ENCODE measurements at regions not wholly inside any gene's neighbourhood (a gene's known extent, or its start where the extent isn't known, plus 50 kb on each side); places are given as distances from the start of the nearest gene placed in this dataset.

DNA sequence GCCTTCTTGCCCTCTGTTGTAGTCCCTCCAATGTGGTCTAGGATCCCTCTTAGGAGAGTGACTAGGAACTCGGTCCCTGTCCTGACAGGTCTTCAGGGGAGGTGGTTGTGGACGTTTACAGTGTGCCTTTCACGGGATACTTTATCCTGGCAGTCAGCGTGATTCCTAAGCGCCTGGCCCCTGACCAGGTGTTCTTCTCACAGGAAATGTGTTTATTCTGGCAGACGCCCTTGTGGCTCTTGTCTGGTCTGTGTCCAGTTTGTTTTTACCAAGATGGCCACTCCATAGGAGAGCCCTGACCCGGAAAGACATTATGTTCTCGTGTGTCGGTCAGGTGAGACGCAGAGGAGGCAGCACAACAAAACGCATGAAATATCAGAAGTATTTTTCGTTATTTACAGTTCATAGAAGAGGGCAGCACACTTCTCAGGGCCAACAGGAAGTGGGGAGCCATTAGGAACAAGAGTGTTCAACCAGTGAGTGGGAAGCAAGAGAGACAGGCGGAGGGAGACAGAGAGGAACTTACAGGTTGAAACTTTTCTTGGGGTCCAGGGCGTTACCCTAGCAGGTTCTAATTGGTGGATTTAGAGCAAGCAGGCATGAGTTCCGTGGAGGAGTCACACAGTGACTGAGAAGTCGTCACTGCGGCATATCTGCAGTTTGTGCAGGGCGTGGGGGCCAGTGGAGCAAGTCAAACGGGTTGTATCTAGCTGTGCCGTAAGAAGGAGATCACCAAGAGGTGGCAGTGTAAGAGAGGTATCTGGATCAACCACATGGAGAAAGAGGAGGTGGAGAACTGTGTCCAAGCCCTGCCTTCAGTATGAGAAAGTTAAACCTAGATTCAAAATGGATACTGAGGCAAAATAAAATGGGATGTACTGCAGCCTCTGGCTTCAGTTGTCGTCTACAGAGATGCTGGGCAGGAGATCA, 412.9 kb downstream of the ZSWIM6 start:
- DNase-seq, result no peak

DNA sequence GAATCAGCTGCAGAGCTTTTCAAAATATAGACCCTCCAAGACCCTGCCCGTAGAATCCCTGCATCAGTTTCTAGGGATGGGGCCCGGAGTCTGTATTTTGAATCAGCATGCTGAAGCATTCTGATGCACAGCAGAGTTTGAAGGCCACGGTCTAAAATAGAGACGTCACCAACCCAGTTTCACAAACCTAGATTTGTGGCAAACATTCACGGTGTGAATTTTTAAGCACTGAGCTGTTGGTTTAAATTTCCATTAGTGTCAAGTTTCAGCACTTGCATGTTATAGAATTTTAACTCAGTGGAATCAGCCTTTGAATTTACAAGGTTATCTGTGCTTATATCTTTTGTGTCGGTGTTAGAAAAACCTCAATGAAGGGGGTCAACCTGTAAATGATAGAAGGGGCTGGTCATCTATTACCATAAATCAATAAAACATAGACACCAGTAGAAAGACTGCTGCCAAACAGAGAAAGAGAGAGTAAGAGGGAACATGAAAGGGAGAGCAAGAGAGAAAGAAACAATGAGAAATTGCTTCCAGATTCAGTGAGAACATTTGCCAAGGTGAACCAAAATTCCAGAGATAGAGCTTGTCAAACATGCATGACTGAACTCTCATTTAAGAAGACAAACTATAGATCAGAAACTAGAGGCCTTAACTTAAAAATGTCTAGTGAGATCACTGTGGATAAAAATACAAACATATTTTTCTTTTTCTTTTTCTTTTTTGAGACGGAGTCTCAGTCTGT, 414.9 kb downstream of the ZSWIM6 start:
- no peak for DNase-seq

DNA sequence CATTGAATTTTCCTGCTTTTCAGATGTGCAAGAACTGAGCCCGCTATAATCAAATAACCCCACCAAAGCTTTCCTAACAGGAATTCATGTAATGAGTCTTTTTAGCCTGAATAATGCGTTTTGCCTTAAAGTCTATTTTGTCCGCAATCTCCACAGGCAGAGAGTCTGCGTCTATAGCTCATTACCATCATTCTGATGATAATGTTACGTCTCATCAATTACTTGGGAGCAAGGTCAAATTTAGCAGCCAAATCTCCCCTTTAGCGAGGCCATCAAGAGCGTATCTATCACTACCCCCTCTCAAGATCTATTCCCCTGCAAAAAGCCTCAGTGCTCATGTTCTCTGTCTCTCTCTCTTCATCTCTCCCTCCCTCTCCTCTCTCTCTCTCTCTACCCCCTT, 416.1 kb downstream of the ZSWIM6 start:
- no peak for DNase-seq

DNA sequence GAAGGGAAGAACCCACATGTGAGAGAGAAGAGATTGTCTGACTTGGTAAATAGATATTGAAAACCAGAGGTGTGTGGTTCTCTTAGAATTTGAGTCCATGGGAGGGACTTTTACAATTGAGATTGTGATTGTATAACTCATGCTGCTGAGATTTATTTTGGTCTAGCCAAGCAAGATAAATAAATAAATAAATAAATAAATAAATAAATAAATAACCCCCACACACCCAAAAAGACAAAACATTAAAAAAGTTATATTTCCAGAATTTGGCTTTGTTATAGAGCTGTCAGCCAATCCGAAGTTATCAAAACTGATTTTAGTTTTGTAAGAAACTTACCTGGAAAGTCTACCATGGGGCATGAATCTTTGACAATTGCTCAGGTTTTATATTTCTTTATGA, 416.6 kb downstream of the ZSWIM6 start:
- DNase-seq, result no peak

DNA sequence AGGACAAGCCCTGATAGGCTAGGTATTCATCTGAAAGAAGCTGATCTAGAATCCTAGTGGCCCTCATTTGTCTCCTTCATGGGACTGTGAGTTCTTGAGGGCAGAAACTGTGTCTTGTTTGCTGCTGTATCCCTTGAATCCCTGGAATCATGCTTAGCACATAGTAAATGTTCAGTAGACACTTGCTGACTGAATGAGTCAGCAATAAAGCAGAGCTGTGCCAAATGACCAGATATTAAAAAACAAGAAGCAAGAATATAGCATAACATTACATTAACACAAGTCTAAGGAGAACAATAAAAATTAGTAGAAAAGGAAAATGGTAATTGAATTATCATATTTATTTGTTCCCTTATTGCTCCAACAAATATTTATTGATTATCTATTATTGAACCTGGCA, 420.5 kb downstream of the ZSWIM6 start:
- no peak for DNase-seq

DNA sequence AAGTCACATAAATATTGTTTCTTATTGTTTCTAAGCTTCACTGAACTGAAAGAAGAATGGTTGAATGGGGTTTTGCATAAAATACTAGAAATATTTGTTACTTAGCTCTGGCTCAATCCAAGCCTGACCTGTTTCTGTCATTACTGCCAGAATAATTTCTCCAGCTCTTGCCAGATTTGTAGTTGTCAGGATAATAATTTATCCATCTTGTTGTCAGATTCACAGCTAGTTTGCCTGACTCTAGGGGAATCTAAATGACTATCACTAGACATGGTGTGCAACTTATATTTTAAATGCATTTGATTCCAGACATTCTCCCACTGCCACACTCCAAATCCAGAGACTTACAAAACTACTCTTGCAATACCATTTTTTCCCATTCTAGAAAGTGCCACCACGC, 422.7 kb downstream of the ZSWIM6 start:
- no peak for DNase-seq

DNA sequence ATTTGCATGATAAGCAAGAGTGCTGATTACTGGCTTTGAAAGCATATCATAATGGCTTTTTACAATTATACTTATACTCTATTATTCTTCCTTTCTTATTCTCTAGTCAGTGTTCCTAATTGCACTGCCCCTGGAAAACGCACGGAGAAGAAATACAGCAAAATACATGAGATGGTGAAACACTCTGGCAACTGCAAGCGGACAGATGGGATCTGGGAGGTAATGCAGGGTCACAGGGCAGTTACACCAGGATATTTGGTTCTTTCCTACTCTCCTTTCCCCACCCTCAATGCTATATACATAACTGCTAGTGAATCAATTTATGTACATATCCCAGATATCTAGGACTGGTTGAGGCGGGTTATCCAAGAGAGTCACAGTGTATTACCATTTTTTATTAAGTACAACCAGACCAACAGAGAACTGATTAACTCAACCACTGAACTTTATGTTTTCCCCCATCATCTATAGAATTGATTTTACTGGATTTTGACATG, 423.7 kb downstream of the ZSWIM6 start:
- no peak for DNase-seq

DNA sequence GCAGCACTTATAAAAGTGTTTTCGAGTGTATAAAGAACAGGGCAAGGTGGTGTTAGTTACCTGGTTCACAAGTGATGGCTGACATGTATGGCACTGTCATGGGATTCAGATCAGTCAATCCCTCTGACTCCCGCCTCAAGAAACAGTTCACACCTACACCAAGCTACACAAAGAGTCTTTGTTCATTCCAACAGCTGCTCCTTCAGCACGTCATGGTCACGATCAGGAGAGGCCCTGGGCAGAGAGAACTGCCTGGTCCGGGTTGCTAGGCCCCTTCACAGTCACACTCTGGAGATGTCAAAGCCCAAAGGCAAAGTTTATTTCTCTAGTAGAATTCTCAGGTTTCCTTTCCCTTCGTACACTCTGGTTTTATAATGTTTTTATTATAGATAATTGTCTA, 426.7 kb downstream of the ZSWIM6 start:
- DNase-seq, result no peak

DNA sequence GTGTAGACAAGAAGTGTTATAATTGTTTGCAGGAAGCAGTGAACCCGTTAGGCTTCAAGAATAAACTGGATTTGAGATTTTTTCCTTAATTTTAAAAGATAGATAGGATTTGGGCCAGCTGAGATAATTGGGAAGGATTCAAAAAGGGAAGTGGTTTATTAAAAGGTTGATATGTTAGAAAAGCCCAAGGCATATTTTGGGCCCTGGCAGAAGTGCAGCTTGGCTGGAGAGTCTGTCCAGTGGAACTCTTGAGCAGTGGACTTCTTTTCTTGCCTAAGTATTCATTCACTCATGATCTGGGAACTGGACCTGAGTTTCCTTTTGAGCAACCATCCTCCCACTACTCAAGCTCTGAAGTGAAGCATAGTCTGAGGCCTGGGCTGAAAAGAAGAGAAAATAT, 433.4 kb downstream of the ZSWIM6 start:
- DNase-seq, result no peak

DNA sequence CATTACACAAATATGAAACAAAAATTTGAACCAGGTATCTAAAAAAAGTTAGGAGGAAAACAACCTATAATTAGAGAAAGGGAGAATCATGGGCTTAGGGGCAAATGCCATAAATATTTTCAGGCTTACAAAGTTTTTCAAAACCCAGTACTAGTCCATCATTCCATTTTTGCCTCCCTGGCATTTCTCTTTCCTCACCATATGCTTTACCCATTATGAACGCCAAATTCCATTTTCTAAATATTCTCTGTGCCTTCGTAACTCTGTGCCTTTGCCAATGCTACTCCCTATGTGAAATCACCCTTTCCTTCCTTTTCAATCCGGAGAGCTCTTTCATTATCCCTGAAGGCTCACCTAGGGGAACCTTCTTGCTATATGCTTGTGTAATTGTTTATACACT, 434.1 kb downstream of the ZSWIM6 start:
- DNase-seq, result no peak

DNA sequence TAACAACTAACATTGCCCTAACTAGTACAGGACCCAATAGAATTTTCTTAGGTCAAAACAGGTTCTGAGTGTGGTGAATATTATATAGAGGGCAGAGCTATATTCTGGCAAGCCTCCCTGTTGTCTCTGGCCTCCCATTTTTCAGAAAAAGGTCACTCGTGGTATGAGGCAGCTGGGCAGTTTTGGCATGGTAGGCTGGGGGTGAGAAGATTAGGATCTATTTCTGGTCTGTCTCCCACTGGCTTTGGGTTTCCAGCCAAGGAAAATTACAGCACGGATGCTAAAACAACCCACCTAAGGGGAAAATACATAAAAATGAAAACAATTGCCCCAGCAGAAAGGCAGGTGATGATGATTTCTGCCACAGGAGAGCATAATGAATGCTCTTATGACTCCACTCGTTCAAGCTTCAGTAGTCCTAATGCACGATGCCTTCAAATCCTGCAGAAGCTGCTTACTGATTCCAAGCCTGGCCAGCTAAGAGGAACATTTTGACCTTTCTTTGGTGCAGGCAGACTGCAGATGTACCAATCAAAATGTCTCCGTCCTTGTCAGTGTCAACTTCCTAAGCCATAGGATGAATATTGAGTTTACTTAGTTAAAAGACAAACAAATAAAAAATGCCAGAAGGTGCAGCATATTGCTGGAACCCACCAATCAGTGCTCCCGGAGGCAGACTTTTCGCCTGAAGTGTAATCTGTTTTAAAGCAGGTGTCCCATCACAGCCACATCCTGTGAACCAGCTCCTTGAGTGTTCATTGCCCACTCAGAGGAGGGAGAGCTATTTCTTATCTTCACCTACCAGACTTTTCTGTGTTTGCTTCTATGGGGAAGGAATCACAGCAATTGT, 435.4 kb downstream of the ZSWIM6 start:
- DNase-seq, result no peak

DNA sequence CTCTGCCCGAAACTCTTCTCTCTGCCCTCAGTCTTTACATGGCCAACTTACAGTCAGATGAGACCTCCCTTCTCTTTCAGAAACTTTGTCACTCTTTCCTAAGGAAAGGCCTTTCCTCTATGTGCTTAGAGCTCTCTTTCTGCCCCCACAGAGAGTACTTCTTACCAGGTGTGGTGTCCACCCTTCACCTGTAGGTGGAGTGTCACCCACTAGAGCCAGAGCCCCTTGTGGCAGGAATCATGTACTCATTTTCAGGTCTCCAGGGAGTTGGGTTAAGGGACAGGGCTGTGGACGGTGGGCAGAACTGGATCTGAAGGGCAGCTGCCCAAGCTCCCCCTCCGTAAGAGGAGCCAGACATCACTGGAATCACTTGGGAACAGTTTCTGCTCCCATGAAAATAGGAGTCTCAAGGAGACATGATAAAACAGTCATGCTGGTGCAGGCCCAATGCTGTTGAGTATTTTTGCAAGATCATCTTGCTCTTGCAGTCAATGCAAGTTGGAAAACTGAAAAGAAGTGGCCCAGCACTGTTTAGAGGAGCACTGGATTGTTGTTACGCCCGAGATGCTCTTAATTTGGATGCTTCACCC, 436.7 kb downstream of the ZSWIM6 start:
- peak in 1 of 2 donors; percentile 2 for DNase-seq

DNA sequence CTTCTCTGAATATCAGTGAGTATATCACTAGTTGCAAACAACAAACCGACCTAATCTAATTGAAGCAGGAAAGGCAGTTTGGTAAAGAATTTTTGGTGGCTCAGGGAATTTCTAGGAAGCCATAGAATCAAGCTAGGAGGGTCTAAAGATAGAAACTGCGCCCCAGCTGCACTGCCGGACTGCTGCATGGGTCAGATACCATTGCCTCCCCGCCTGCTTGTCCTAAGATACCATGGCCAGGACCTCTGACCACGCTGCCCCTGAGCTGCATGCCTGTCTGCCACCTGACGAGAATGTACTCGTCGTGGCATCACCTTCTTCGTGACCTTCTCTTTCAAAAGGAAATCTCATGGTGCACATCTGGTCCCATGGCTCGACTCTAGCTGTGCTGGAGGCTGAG, 439.0 kb downstream of the ZSWIM6 start:
- DNase-seq, result no peak

DNA sequence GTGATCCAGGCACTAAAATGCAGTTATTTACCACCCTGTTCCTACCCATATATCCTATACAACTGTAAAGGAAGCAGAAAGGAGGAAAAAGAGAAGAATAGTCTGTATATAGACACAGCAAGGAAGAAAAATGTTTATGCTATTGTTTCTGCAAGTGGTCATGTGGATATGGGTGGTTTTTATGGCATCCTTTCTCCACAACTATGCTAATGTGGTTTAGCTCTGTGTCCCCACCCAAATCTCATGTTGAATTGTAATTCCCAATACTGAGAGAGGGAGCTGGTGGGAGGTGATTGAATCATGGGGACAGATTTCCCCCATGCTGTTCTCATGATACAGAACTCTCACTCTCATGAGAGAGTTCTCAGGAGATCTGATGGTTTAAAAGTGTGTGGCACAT, 439.8 kb downstream of the ZSWIM6 start:
- DNase-seq, result no peak

DNA sequence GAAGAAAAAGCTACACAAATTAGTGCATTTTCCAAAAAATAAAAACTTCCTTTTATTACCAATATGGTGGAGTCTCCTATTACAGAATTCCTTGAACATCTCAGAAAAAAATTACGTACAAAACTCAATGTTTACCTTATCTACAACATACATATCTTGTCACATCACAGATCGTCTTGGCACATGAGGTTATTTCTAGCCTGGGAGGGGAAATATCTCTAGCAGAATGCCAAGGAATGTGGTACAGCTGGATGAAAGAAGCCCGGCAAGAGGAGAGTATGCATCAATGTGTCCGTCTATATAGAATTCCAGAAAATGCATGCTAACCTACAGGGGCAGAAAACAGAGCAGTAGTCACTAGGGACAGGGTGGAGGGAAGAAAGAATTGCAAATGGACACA, 443.8 kb downstream of the ZSWIM6 start:
- DNase-seq, result no peak

DNA sequence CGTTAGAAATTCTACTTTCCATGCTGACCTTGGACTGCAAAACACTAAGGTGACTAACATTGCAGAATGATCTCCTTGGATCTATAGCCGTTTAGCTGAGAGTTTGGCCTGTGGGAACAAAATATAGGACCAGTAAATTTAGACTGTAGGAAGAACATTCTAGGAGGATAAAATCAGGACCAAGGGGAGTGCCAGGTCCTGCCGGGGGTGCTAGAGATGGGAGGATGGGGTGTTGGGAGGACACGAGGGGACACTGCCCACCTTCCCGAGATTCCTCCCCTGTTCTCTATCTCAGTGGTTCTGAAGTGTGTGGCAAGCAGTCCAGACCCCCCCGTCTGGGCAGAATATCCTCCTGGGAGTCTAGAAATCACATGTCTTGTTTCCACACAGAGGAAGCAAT, 445.2 kb downstream of the ZSWIM6 start:
- no peak for DNase-seq

DNA sequence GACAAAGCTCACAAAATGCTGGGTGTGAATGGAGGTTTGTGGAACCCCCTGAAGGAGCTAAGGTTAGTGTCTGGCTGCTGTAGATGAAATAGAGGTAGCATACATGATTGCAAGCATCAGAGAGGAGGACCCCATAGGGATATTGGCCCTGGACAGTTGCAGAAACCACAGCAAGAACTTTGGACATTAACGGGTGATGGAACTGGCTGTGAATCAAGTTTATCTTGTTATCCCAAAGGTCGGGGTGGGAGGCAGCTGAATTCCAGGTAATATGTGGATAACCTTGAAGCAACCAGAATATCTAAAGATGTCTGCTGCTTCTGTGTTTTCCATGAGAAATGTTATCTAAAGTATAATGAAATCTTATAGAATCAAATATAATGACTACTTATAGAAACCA, 447.7 kb downstream of the ZSWIM6 start:
- no peak for DNase-seq

DNA sequence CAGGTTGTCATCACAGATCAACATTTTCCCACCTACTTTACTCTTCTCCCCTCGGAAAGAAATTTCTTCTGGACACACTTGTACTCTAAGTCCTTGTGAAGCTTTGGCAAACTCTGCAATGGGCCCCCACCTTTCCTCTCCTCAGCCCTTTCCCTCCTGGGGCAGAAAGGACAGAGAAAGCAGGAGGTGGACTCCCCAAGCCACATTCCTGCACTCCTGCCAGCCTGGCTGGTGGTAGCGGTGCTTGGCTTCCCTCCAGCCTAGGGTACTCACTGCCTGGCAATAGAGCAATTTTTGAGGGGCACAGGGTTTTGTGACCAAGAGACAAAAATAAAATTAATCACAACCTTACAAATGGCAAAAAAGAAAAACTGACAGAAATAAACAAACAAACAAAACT, 451.4 kb downstream of the ZSWIM6 start:
- DNase-seq, result no peak

DNA sequence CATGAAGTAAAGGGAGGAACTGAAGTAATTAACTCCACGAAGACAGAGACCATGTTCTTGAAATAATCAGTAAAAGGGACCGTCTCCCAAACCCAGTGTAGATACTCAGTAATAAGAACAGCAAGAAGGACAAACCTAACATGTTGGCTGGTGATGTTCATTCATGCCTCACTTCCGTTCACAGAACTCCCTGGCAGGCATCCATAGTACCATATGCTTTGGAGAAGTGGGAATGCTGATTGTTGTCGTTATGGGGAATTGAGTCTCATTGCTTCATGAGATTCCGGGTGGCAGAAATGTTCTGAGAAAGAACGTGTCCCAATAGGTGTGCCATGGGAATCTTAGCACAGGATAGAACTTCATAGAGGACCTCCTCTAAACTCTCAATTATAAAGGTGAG, 452.3 kb downstream of the ZSWIM6 start:
- DNase-seq, result no peak

DNA sequence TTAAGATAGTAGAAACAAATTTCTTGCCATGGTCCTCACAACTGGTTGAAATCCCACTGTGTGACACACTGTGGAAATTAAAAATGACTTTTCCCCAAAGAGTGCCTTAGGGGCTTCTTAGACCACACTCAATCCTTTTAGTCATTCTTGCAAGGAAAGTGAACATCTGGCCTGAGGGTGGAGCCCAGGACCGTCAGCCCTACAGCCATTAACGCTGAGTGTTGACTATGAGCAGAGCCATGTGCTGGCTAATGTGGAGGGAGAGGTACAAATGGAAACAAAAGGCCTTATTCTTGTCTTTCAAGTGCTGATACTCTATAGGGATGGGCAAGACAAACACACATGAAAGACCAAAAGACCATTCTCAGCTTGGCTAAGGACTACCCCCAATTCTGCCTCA, 456.5 kb downstream of the ZSWIM6 start:
- no peak for DNase-seq

DNA sequence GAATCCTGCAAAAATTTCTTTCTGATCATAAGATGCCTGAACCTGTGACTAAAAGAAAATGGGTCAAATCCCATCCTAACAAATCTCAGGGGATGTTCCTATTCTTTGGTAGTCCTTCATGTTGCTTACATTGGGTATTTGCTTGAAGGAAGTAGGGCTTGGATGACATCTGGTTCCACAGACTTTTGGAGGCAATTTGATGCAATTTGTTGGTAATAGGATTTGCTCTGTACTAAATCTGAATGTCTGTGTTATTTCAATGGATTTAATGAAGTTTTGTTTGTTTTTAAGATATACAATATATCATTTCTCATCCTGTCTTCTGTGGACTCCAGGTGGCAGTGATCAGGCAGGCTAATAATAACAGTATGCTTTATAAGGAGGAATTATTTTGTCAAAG, 457.9 kb downstream of the ZSWIM6 start:
- no peak for DNase-seq

DNA sequence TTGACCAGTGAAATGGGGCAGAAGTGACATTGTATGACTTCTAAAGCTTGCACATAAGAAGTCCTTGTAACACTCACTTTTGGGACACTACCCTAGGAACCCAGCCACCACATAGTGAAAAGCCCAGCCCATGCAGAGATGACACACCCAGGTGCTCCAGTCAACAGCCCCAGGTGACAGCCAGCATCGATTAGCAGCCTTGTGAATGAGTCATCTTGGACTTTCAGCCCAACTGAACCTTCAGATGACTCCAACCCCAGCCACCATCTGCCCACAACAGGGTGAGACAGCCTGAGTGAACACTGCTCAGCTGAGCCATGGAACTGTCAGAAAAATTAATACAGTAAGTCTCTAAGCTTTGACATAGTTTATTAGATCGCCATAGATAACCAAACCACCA, 458.6 kb downstream of the ZSWIM6 start:
- DNase-seq, result no peak

DNA sequence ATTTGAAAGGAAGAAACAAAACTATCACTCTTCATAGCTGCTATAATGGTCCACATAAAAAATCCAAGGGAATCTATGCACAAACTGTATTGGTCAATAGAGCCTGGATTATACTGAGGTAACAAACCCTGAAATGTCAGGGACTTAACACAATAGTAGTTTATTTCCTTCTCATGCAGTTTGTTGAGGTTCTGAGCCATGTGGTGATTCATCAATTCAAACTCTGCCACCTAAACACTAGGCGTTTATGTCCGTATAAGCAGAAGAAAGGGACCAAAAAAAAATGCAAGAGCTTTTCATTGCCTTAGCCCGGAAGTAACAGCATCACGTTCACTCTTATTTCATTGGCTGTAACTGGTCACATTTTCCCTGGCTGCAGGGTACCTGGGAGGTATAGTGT, 464.7 kb downstream of the ZSWIM6 start:
- DNase-seq, result no peak
